Muscle of arm (tissue), 1 donor: ENCODE measurements at regions not wholly inside any gene's neighbourhood (a gene's known extent, or its start where the extent isn't known, plus 50 kb on each side); places are given as distances from the start of the nearest gene placed in this dataset.

Experiments
- DNase-seq: peaks from one replicate; pipeline ENCODE4 v3.0.0-alpha.2; 2013

DNA sequence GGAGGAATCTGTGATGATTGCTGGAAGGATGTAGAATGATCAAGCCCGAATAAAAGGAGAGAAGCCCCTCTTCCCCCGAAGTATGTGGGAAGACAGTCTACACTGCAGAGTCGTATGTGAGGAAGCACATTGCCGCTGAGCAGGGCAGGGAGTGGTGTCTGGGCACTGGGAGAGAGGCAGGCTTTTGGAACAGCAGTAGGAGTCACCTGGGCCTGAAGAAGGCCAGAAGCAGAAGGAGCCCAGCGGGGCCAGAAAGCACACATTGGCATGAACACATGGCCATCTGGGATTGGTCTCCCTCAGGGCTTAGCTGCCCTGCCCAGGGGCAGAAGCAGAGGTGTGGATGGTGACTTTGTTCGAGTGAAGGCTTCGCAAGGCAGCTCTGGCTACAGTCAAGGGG lies 162.8 kb downstream of the ERCC6L2 start:
- DNase-seq = no peak

DNA sequence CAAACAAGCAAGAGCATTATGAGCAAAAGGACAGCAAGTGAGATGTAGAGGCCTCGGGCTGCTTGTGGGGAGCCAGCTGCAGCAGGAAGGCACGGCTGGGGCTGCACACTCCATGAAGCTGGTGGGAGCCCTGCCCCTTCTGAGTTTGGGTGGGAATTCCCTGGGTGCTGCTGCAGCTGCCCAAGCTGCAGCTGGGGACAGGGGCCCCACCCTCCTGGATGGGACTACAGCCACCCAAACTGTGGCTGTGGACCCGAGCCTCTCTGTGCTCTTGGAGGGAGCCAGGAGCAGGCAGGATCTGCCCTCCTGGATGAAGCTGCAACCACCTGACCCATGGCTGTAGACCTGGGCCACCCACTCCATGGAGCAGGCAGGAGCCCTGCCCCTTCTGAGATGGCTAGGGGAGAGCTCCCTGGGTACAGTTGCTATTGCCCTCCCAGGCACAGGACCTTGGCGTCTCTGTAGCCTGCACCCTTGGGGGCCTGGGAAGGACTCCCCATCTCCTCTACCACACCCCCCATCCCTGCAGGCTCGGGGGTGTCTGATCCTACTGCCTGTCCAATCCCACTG lies 159.1 kb downstream of the ERCC6L2 start:
- no peak for DNase-seq

DNA sequence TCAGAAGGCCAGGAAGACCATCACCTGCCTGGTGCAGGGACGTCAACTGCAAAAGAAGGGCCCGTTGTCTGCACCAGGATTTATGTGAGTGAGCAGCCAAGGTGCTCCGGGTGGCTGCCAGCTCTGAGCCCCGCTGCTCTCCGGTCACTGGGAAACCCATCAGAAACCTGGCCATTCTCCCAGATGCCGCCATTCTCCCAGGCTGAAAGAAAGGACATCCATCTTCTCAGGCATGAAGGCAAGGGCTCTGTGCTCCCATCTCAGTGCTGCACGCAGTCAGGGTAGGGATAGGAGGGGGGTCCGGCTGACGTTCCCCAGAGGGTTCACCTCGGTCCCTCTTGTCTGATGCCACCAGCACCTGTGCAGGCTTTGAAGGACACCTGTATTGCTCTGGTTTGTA lies 158.4 kb downstream of the ERCC6L2 start:
- no peak for DNase-seq

DNA sequence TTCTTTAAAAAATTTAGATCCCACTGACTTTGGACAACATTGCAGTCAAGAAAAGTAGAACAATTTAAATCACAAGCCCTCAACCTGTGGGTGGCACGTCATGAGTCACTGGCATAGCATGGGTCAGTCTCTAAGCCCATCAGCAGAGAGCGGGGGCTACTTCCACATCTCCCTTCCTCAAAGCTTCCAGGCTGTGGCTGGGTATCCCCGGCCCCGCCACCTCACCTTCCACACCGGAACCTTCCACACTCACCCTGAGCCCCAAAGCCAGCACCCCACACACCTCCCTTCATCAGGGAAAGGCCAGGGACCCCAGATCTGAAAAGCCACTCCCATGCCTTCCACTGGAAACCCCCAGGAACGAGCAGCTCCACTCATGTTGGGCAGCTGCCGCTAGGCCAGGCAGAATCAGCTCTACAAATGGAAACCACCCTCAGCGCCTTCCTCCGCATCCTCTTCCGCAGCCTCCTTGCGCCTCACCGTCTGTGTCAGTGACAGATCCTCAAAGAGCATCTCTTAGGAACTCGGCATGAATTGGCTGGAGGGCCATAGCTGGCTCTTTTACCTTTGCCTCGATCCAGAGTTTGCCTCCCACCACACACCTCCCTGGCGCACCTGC lies 156.5 kb downstream of the ERCC6L2 start:
- no peak for DNase-seq

DNA sequence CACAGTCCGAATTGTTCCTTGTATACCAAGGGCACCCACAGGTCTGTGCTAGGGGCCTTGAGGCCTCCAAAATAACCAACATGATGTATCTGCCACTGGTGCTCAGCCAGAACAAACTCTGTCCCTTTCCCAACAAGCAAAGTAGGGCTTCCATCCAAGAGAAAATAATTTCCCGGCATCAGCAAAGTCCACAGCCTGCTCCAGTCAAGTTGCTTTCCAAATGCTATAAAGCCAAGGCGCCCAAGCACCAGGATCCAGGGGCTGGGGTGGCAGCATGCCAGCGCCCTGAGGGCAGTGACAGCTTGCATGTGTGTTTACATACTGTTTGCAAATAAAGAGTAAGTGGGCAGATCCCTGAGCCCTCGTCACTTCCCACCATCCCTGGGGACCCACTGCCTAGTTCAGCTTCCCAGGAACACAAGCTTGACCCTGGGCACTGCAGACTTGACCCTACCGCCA lies 155.9 kb downstream of the ERCC6L2 start:
- no peak for DNase-seq

DNA sequence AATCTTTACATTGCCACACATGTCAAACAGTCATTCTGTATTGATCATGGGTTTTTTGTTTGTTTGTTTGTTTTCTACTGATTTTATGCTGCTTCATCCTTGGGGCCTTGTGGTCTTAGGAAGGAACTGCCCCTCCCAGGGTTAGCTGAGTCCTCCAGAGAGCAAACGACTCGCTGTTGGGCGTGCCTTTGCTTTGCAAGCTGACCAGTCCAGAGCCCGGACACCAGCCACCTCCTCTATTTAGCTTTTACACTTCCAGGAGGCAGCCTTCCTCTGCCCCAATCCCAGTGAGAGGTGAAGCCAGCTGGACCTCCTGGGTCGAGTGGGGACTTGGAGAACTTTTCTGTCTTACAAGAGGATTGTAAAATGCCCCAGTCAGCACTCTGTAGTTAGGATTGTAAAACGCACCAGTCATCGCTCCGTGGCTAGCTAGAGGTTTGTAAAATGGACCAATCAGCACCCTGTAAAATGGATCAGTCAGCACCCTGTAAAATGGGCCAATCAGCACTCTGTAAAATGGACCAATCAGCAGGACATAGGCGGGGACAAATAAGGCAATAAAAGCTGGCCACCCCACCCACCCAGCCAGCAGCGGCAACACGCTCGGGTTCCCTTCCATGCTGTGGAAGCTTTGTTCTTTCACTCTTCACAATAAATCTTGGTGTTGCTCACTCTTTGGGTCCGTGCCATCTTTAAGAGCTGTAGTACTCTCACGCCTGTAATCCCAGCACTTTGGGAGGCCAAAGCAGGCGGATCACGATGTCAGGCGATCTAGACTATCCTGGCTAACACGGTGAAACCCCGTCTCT lies 154.4 kb downstream of the ERCC6L2 start:
- DNase-seq = no peak

DNA sequence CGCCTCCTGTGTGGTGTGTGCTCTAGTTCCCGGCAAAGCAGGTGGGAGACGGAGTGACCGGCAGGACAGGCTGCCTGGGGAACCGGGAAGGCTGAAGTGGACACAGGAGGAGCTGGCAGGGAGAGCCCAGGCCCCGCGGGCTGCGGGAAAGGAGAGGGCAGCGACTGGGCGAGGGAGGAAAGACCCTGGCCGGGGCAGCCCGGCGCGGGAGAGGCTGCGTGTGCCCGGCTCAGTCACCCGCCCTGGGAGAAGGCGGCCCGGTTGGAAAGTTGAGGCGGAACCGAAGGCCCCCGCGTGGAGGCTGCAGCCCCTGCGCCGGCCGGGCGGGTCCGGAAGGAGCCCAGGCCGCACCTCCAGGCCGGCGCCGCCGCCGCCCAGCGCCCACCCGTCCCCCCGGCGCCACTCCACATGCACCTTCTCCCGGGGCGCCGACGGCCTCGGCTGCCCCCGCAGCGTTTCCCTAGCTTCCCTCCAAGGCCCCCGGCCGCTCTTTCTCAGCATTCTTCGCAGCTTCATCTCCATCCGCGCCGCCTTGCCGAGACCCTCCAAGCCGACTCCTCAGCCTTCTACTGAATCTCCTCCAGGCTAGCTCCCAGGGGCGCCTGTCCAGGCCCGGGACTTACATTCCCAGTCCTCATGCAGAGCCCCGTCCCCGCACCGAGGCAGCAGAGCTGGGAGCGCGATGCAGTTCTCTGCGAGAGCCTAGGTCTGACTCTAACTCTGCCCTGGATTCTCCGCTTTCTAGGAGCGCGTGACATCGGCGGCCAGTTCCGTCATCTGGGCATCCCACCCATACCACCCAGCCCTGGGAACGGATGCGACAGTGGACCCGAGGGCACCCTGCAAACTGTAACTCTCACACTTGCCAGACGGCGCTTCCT lies 152.0 kb downstream of the ERCC6L2 start:
- no peak for DNase-seq

DNA sequence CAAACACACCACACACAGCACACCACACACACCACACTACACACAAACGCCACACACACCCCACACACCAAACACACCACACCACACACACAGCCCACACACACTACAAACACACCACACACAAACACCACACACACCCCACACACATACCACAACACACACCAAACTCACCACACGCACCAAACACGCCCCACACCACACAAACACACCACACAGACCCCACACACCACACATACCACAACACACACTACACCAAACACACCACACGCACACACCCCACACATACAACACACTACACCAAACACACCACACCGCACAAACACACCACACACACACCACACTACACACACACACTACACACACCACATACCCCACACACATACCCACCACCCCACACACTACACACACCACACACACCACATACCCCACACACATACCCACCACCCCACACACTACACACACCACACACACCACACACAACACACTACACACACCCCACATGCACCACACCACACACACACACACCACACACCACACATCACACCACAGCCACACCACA lies 151.2 kb downstream of the ERCC6L2 start:
- no peak for DNase-seq

DNA sequence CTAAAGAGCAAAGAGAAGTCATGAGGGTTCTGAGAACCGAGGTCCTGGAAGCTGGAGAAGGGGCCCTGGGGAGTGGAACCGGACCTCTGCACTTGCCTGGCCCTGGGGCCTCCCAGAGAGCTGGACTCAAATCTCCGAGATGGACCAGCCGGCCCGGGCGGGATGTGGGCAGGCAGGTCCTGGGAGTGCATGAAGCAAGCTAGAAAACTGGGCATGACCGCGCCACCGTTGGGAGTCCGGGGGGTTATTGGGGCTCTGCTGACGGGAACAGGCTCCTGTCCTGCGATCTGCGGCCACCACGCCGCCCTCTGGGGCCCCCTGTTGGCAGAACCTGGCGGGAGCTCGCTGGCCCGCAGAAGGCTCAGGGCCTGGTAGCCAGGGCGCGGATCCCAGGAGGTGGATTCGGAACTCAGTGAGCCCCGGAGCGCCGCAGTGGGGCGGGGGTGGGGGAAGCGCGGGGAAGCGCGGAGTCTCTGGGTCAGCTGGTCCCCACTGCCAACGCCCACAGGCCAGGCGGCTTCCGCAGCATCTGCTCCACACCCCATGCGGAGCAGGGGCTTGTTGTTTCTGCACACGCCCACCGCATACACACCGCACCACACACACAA lies 150.6 kb downstream of the ERCC6L2 start:
- no peak for DNase-seq

DNA sequence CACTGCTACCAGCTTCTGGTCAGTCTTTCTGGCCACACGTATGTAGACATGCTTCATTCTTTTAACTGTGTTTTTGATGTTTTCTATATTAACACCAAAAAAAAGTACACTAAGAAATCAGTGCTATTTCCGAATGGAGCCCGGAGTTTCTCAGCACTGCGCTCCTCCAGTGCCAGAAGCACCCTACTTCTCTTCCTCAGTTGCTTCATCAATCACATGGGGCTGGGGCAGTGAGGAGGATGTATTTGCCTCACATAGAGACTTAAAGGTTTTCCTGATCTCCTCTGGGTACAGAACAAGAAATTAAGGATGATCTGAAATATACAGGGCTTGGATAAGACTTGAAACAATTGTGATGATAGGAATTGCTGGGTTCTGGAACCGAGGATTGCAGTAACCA lies 148.0 kb downstream of the ERCC6L2 start:
- no peak for DNase-seq

DNA sequence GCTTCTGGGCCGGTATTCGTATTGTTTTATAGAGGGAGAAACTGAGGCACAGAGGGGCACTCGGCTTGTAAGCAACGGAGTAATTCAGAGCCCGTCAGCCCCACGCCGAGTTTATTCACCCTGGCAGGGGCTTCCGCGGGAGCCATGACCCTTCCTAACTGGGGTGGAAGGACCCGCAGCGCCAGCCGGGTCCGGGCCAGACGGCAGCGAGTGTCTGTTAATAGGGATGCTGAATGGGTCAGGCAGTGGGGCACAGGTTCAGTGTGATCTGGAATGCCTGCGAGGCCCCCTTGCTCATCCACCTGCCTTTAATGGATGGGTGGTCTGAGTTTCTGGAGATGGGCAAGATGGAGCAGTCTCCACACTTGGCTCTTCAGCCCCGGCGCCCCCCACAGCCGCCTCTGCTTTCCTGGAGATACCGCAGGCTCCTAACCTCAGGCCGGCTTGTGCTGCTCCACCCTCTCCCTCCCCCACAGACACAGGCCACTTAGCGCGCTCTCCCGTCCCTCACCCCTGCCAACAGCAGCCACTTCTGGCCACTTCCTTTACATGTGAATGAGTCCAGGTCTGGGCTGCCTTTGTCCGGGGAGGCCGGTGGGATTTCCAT lies 147.1 kb downstream of the ERCC6L2 start:
- no peak for DNase-seq

DNA sequence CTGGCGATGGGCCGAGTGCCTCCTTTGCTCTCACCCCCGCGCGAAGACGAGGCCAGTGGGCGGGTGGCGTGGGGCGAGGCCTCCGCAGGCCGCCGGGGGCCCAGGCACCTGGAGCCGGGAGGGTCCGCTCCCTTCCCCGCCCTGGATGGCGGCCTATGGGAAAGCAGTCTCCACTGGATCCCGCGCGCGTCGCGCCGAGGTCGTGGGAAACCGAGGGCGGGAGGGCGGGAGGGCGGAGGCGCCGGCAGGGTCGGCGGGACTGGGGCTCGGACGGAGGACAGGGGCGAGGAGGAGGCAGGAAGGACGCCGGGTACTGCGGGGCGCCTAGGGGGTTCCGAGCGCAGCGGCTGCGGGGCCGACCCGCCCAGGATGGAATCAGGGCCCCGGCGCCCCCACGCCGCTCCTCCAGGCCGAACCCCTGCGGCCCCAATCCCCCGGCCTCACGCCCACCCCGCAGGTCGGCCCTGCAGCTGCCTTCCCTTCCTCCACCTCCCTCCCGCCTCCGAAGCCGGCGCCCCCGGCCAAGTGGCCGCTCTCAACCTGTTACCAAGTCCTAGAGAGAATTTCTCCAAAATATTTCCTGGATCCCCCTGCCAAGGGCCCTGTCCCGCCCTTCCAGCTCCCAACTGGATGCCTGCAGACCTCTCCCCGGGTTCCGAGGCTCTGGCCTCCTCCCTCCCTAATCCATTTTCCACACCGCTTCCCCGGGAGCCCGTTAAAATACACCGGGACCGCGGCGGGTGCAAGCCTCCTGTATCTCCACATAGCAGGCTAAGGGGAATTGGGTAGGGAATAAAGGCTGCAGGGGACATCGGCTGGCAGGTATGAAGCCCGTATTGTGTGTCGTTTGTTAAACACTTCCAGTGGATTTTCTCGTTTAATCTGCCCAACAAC lies 146.3 kb downstream of the ERCC6L2 start:
- DNase-seq = no peak

DNA sequence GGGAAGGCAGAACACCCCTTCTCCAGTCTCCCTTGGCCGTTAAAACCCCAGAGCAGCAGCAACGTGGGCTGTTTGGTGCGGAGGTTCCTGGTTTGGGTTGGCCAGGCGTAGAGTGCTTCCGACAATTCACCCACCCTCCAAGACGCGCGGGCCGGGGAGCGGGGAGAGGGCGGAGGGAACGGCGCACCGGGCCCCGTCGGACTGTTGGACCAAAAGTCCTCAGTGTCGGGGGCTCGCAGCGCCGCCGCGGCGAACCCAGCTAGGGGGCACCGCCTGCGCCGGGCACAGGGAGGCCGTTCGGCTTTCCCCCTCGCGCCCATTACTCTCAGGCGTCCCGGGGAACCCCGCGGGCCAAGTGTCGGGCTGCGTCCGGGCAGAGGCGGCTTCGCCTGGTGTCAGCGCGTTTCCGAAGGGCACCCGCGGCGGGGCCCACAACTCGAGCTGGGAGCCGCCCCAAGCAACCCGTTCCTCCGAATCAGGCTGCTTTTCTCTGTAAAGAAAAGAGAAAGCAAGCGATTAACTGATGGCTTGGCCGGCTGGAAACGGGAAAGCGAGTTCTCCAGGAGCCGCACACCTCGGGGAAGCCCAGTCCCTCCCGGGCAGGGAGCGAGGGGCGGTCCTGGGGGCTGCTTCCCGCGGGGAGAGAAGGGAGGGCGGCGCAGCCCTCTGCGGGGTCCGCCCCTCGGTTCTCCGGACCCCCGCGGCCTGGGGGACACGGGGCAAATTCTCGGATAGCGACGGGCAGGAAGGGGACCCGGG lies 145.5 kb downstream of the ERCC6L2 start:
- no peak for DNase-seq

DNA sequence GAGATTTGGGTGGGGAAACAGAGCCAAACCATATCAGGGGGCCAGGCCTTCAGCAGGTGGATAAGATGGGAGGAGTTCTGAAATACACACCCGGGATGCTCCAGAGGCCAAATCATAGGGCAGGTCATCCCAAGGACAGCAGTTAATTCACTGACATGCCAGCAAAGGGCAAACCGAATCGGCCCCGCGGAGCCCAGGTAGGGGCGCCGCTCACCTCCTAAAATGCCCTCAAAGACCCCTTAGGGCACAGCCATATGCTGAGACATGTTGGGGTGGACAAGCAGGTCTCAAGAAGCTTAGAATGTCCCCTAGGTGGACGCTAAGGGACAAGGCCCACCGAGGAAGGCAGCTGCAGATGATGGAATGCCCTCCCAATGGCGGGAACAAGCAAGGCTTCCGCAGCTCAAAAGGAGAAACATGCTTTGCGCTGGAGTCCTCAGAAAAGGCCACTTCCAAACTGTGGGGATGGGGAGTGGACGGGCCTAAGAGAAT lies 144.9 kb downstream of the ERCC6L2 start:
- DNase-seq = no peak
